ENCODE measurements at regions not wholly inside any gene's neighbourhood (a gene's known extent, or its start where the extent isn't known, plus 50 kb on each side); places are given as distances from the start of the nearest gene placed in this dataset.

GRCh38 chr6:43836507-43837240 lies 66.7 kb downstream of the VEGFA start (continued):
- TF ChIP-seq MITF (IDR thresholded peaks at IDR 0.05) (no peak), PCBP2 (IDR thresholded peaks at IDR 0.05; ENCODE audit: low read depth, low read length, poor library complexity, severe bottlenecking) (no peak), CREB3L1 (IDR thresholded peaks at IDR 0.05; ENCODE audit: borderline replicate concordance, low read depth) (no peak), NFRKB (IDR thresholded peaks at IDR 0.05; ENCODE audit: low read depth) (no peak), MBD2 (IDR thresholded peaks at IDR 0.05; ENCODE audit: borderline replicate concordance, low read depth) (peak; percentile 56; the same call in 1 of the 2 replicates), ZNF274 (IDR thresholded peaks at IDR 0.05; ENCODE audit: borderline replicate concordance, low read depth, low read length) (no peak), DNMT1 (IDR thresholded peaks at IDR 0.05) (no peak), RBFOX2 (IDR thresholded peaks at IDR 0.05; ENCODE audit: low read depth, low read length) (no peak), GATAD2A (IDR thresholded peaks at IDR 0.05) (no peak), RERE (CRISPR knock-in tag; IDR thresholded peaks at IDR 0.05; ENCODE audit: borderline replicate concordance) (no peak), ZNF778 (CRISPR knock-in tag; IDR thresholded peaks at IDR 0.05) (no peak), ZNF76 (CRISPR knock-in tag; IDR thresholded peaks at IDR 0.05; ENCODE audit: borderline replicate concordance) (no peak), FOXO4 (CRISPR knock-in tag; IDR thresholded peaks at IDR 0.05) (no peak), BCOR (IDR thresholded peaks at IDR 0.05) (peak; percentile 90), SMARCC2 (IDR thresholded peaks at IDR 0.05; ENCODE audit: low read depth) (no peak), KAT7 (CRISPR knock-in tag; IDR thresholded peaks at IDR 0.05; ENCODE audit: borderline replicate concordance) (no peak), SAFB2 (IDR thresholded peaks at IDR 0.05; ENCODE audit: borderline replicate concordance, low read depth, low read length, severe bottlenecking) (no peak), PCBP1 (IDR thresholded peaks at IDR 0.05; ENCODE audit: low read depth, low read length, poor library complexity, severe bottlenecking) (no peak)

Data from K562 (cell line).